Sigmoid colon (tissue), 4 donors: ENCODE measurements at regions not wholly inside any gene's neighbourhood (a gene's known extent, or its start where the extent isn't known, plus 50 kb on each side); places are given as distances from the start of the nearest gene placed in this dataset.

Source experiments
- CTCF ChIP-seq, 4 experiments: fragments of 450-650 bp in 3 of 4; fragments of 200-600 bp in 1 of 4; IDR thresholded peaks; one replicate each; pipeline ENCODE4 v1.5.1; 2016 to 2019; ENCODE audit warnings: antibody characterized with exemption in 4 of 4, mild to moderate bottlenecking in 3 of 4, moderate library complexity in 2 of 4
- POLR2AphosphoS5 ChIP-seq, 4 donors: sonication (generic); formaldehyde crosslinking; IDR thresholded peaks; one replicate each; pipeline ENCODE4 v1.6.1; 2017; ENCODE audit warnings: antibody characterized with exemption in 4 of 4

DNA sequence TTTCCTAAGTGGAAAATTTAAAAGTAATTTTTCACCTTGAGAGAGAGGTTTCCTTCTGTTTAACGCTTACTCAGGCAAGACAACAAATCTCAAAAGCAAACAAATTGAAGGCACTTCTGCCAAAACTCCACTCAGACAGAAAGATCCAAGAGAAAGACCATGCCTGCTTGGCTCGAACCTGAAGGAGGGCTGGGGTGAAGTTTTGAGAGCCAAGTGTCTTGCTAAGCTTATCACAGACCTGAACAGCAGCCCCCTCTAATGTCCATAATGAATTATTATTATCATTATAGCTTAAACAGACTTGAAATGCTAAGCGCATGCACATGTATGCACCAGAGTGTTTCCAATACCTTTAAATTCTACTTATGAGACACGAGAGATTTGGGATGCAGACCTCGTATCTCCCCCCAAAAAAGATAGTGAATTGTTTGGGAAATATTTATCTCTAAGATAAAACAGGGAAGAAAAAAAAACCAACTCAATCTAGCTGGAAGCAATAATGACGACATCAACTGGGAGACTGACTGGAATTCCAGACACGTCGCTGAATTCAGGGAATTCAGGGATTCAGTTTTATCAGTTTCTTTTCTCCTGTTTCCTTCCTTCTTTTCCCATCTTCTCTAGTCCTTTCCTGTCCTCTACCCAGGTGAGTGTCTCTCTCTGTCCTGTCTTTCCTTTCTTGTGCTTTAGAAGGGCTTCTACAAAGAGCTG, 473.2 kb downstream of the RBFOX1 start:
- TF ChIP-seq CTCF (IDR thresholded peaks at IDR 0.05) (no peak), POLR2AphosphoS5 (IDR thresholded peaks at IDR 0.05) (no peak)
